GM23248 (cell line): ENCODE measurements at regions not wholly inside any gene's neighbourhood (a gene's known extent, or its start where the extent isn't known, plus 50 kb on each side); places are given as distances from the start of the nearest gene placed in this dataset.
A peak's percentile ranks its signal among the peaks of the same experiment; 100 is the strongest.

Experiments used
- DNase-seq: peaks from one replicate; pipeline ENCODE4 v3.0.0-alpha.2; 2015
- H2AFZ ChIP-seq: fragments of 200-600 bp; sonication (generic); 2 replicates; pipeline ENCODE4 v1.6.1; 2016; ENCODE audit warnings: antibody characterized with exemption
- H3F3A ChIP-seq: fragments of 200-600 bp; sonication (generic); 2 replicates; pipeline ENCODE4 v1.6.1; 2016; ENCODE audit warnings: mild to moderate bottlenecking, antibody characterized with exemption, mixed run types; ENCODE audit not compliant: insufficient read depth
- H3K27ac ChIP-seq: fragments of 200-600 bp; sonication (generic); 2 replicates; pipeline ENCODE4 v1.5.1; 2016; ENCODE audit warnings: mild to moderate bottlenecking
- H3K27me3 ChIP-seq: fragments of 200-600 bp; sonication (generic); replicated peaks from 2 replicates; pipeline ENCODE4 v1.6.1; 2016; ENCODE audit warnings: mild to moderate bottlenecking; ENCODE audit not compliant: insufficient read depth
- H3K36me3 ChIP-seq: fragments of 200-600 bp; sonication (generic); 2 replicates; pipeline ENCODE4 v1.6.1; 2016; ENCODE audit warnings: low read depth, mild to moderate bottlenecking
- H3K4me1 ChIP-seq: fragments of 200-600 bp; sonication (generic); 2 replicates; pipeline ENCODE4 v1.6.1; 2016; ENCODE audit warnings: mild to moderate bottlenecking; ENCODE audit not compliant: insufficient read depth
- H3K4me2 ChIP-seq: fragments of 200-600 bp; sonication (generic); one replicate; pipeline ENCODE4 v1.6.1; 2016; ENCODE audit warnings: mild to moderate bottlenecking; ENCODE audit not compliant: unreplicated experiment
- H3K4me3 ChIP-seq: fragments of 200-600 bp; sonication (generic); 2 replicates; pipeline ENCODE4 v1.5.1; 2016; ENCODE audit warnings: mild to moderate bottlenecking
- H3K79me2 ChIP-seq: fragments of 200-600 bp; sonication (generic); 2 replicates; pipeline ENCODE4 v1.6.1; 2016; ENCODE audit warnings: mild to moderate bottlenecking; ENCODE audit not compliant: insufficient read depth
- H3K9ac ChIP-seq: fragments of 200-600 bp; sonication (generic); 2 replicates; pipeline ENCODE4 v1.6.1; 2016; ENCODE audit warnings: mild to moderate bottlenecking
- H3K9me2 ChIP-seq: fragments of 200-600 bp; sonication (generic); 2 replicates; pipeline ENCODE4 v1.6.1; 2016; ENCODE audit warnings: mixed run types, mild to moderate bottlenecking, moderate library complexity; ENCODE audit not compliant: insufficient read depth
- H3K9me3 ChIP-seq: fragments of 200-600 bp; sonication (generic); one replicate; pipeline ENCODE4 v1.6.1; 2017; ENCODE audit warnings: low read depth
- H4K20me1 ChIP-seq: fragments of 200-600 bp; sonication (generic); 2 replicates; pipeline ENCODE4 v1.6.0; 2016; ENCODE audit not compliant: insufficient read depth
- EZH2 ChIP-seq: fragments of 200-600 bp; sonication (generic); IDR thresholded peaks from 2 replicates; pipeline ENCODE4 v1.6.1; 2018; ENCODE audit warnings: antibody characterized with exemption, mild to moderate bottlenecking; ENCODE audit not compliant: insufficient read depth, poor library complexity, severe bottlenecking
- EZH2phosphoT487 ChIP-seq: fragments of 200-600 bp; sonication (generic); IDR thresholded peaks from 2 replicates; pipeline ENCODE4 v1.6.1; 2018; ENCODE audit warnings: antibody characterized with exemption, moderate library complexity, mild to moderate bottlenecking, low read depth; ENCODE audit not compliant: insufficient read depth
- whole genome bisulfite sequencing, 2 experiments: methylation state at CpG; one replicate each; pipeline ENCODE4 v1.1.6; 2015 to 2017; ENCODE audit warnings: low lambda C conversion rate in 2 of 2, low coverage in 1 of 2; ENCODE audit errors: missing lambda C conversion rate in 2 of 2; 5-methylcytosine and 5-hydroxymethylcytosine counted together
- in situ Hi-C: fragments of 300-500 bp; cut with MboI; formaldehyde crosslinking; loops from 2 replicates; pipeline ENCODE4 v1.15.0; 2020

- H4K20me1 ChIP-seq = no peaks in the 10 kb centered on the region
- no peak overlapping the region for H3K27ac ChIP-seq
- no peaks in the 10 kb centered on the region for H3F3A ChIP-seq
- H3K79me2 ChIP-seq = no peaks in the 10 kb centered on the region
- no peak overlapping the region for H2AFZ ChIP-seq
- H3K9ac ChIP-seq = no peak overlapping the region
- no peak overlapping the region for H3K4me2 ChIP-seq
- 0 out of 2 replicates have a peak, but pooled peaks cover 5% of the 10 kb centered on the region for H3K27me3 ChIP-seq
- TF ChIP-seq EZH2phosphoT487 (no peak), EZH2 (no peak)
- DNase-seq = no peak
- no peaks in the 10 kb centered on the region for H3K9me2 ChIP-seq
- H3K36me3 ChIP-seq = no peaks in the 10 kb centered on the region
- peaks cover 1% of the 10 kb centered on the region; the same call in 1 of the 2 replicates for H3K4me1 ChIP-seq
- 65 to 71% methylated on average over 4 of the region's 4 CpGs for WGBS, 2 experiments
- H3K9me3 ChIP-seq = no peaks in the 10 kb centered on the region
- H3K4me3 ChIP-seq = no peak overlapping the region
- in situ Hi-C loops = no loop called here
Observed at GRCh38 chr3:124404621-124405020, 325.6 kb upstream of the UMPS start.

GRCh38 chr3:124407260-124407659 lies 323.0 kb upstream of the UMPS start:
- Histone ChIP-seq H4K20me1 (no peaks in the 10 kb centered on the region), H2AFZ (no peak overlapping the region), H3K4me2 (no peak overlapping the region), H3K9me3 (no peaks in the 10 kb centered on the region), H3K27ac (no peak overlapping the region), H3K9ac (no peak overlapping the region), H3F3A (no peaks in the 10 kb centered on the region), H3K4me3 (no peak overlapping the region), H3K79me2 (no peaks in the 10 kb centered on the region), H3K4me1 (peaks cover 5% of the 10 kb centered on the region; the same call in 1 of the 2 replicates), H3K36me3 (no peaks in the 10 kb centered on the region), H3K27me3 (0 out of 2 replicates have a peak, but pooled peaks cover 5% of the 10 kb centered on the region), H3K9me2 (no peaks in the 10 kb centered on the region)
- WGBS, 2 experiments = 16 to 26% methylated on average over 1 of the region's 1 CpG
- DNase-seq = no peak
- TF ChIP-seq EZH2 = no peak
- TF ChIP-seq EZH2phosphoT487 = no peak
- in situ Hi-C loops = no loop called here

GRCh38 chr3:124409650-124410275 lies 320.5 kb upstream of the UMPS start:
- no peaks in the 10 kb centered on the region for H3K36me3 ChIP-seq
- TF ChIP-seq EZH2phosphoT487 (no peak), EZH2 (no peak)
- H2AFZ ChIP-seq = no peak overlapping the region
- in situ Hi-C loops = no loop called here
- no peak overlapping the region for H3K9ac ChIP-seq
- peaks cover 5% of the 10 kb centered on the region; the same call in 1 of the 2 replicates for H3K27me3 ChIP-seq
- H4K20me1 ChIP-seq = no peaks in the 10 kb centered on the region
- no peaks in the 10 kb centered on the region for H3K9me3 ChIP-seq
- WGBS, 2 experiments = 66 to 70% methylated on average over 4 of the region's 4 CpGs
- H3K9me2 ChIP-seq = no peaks in the 10 kb centered on the region
- H3K27ac ChIP-seq = no peak overlapping the region
- no peaks in the 10 kb centered on the region for H3F3A ChIP-seq
- peaks cover 5% of the 10 kb centered on the region; the same call in 1 of the 2 replicates for H3K4me1 ChIP-seq
- H3K4me3 ChIP-seq = no peak overlapping the region
- H3K4me2 ChIP-seq = no peak overlapping the region
- DNase-seq = peak; percentile 19
- H3K79me2 ChIP-seq = no peaks in the 10 kb centered on the region

GRCh38 chr3:124410471-124410870 lies 319.8 kb upstream of the UMPS start:
- Histone ChIP-seq H3K4me1 (peaks cover 5% of the 10 kb centered on the region; the same call in 1 of the 2 replicates), H3K9me3 (no peaks in the 10 kb centered on the region), H3F3A (no peaks in the 10 kb centered on the region), H3K36me3 (no peaks in the 10 kb centered on the region), H3K9ac (no peak overlapping the region), H3K4me3 (no peak overlapping the region), H4K20me1 (no peaks in the 10 kb centered on the region), H3K27me3 (peaks cover 5% of the 10 kb centered on the region; the same call in 1 of the 2 replicates), H3K79me2 (no peaks in the 10 kb centered on the region), H2AFZ (no peak overlapping the region), H3K27ac (no peak overlapping the region), H3K4me2 (no peak overlapping the region), H3K9me2 (no peaks in the 10 kb centered on the region)
- WGBS, 2 experiments = 79 to 84% methylated on average over 3 of the region's 3 CpGs
- DNase-seq = peak; percentile 16
- TF ChIP-seq EZH2 = no peak
- TF ChIP-seq EZH2phosphoT487 = no peak
- in situ Hi-C loops = no loop called here
